Liver (tissue), 8 donors: ENCODE measurements at regions not wholly inside any gene's neighbourhood (a gene's known extent, or its start where the extent isn't known, plus 50 kb on each side); places are given as distances from the start of the nearest gene placed in this dataset.
"Not testable (repeated sequence)": the region's sequence is repeated elsewhere in the genome, so short reads cannot be mapped to it uniquely, and the experiment has no call there.

Experiments
- DNase-seq: peaks from one replicate; pipeline ENCODE4 v3.0.0-alpha.2; 2017; ENCODE audit warnings: low spot score
- H3K27ac ChIP-seq, 2 donors: one replicate each; pipeline ENCODE4 v1.7.0; 2013; ENCODE audit warnings: inconsistent platforms in 2 of 2, low read length in 2 of 2, control low read depth in 1 of 2, low read depth in 1 of 2, mild to moderate bottlenecking in 1 of 2
- H3K27me3 ChIP-seq, 4 donors: one replicate each; pipeline versions ENCODE4 v1.6.1 to v1.7.0; 2013; ENCODE audit warnings: low read length in 3 of 4, inconsistent platforms in 1 of 4, mild to moderate bottlenecking in 1 of 4, moderate library complexity in 1 of 4; ENCODE audit not compliant: control insufficient read depth in 4 of 4, insufficient read depth in 4 of 4
- H3K36me3 ChIP-seq, 4 donors: one replicate each; pipeline versions ENCODE4 v1.6.1 to v1.7.0; 2013; ENCODE audit warnings: low read length in 3 of 4, mild to moderate bottlenecking in 3 of 4, low read depth in 1 of 4, moderate library complexity in 1 of 4; ENCODE audit not compliant: control insufficient read depth in 4 of 4, insufficient read depth in 3 of 4
- H3K4me1 ChIP-seq, 4 donors: one replicate each; pipeline versions ENCODE4 v1.6.1 to v1.7.0; 2013; ENCODE audit warnings: low read length in 3 of 4, mild to moderate bottlenecking in 3 of 4, moderate library complexity in 1 of 4; ENCODE audit not compliant: control insufficient read depth in 4 of 4, insufficient read depth in 4 of 4
- H3K4me3 ChIP-seq, 3 donors: one replicate each; pipeline versions ENCODE4 v1.6.1 to v1.7.0; 2013; ENCODE audit warnings: low read length in 3 of 3, control low read depth in 1 of 3, low read depth in 1 of 3, mild to moderate bottlenecking in 1 of 3
- H3K9ac ChIP-seq, 2 donors: one replicate each; pipeline ENCODE4 v1.7.0; 2013; ENCODE audit warnings: low read length in 2 of 2, mild to moderate bottlenecking in 2 of 2, moderate library complexity in 2 of 2, control low read depth in 1 of 2, low read depth in 1 of 2
- H3K9me3 ChIP-seq, 4 donors: one replicate each; pipeline versions ENCODE4 v1.6.1 to v1.7.0; 2013; ENCODE audit warnings: low read length in 3 of 4; ENCODE audit not compliant: control insufficient read depth in 4 of 4
- CTCF ChIP-seq: fragments of 150-350 bp; IDR thresholded peaks from 2 replicates; pipeline ENCODE4 v1.5.1; 2017; ENCODE audit warnings: improper control_type of control experiment, low read depth, low read length; ENCODE audit not compliant: missing input control
- EGR1 ChIP-seq, 2 donors: IDR thresholded peaks; 2 replicates each; pipeline ENCODE4 v1.6.1; 2016 to 2018; ENCODE audit warnings: antibody characterized with exemption in 2 of 2, low read depth in 2 of 2
- FOXA1 ChIP-seq: IDR thresholded peaks from 2 replicates; pipeline ENCODE4 v1.6.1; 2016; ENCODE audit warnings: antibody characterized with exemption
- FOXA2 ChIP-seq: IDR thresholded peaks from 2 replicates; pipeline ENCODE4 v1.6.1; 2016; ENCODE audit warnings: antibody characterized with exemption
- GABPA ChIP-seq, 2 donors: IDR thresholded peaks in 1 of 2; conservative IDR thresholded peaks in 1 of 2; 2 replicates each; pipeline ENCODE4 v1.6.1; 2016; ENCODE audit warnings: antibody characterized with exemption in 2 of 2, mild to moderate bottlenecking in 1 of 2, moderate library complexity in 1 of 2
- HNF4A ChIP-seq, 2 donors: conservative IDR thresholded peaks; 2 replicates each; pipeline ENCODE4 v1.6.1; 2016; ENCODE audit warnings: antibody characterized with exemption in 2 of 2, mild to moderate bottlenecking in 2 of 2
- HNF4G ChIP-seq: IDR thresholded peaks from 2 replicates; pipeline ENCODE4 v1.6.1; 2016; ENCODE audit warnings: antibody characterized with exemption
- JUND ChIP-seq, 2 donors: IDR thresholded peaks; 2 replicates each; pipeline ENCODE4 v1.6.1; 2016; ENCODE audit warnings: antibody characterized with exemption in 2 of 2
- NR2F2 ChIP-seq: IDR thresholded peaks from 2 replicates; pipeline ENCODE4 v1.6.1; 2016; ENCODE audit warnings: antibody characterized with exemption
- RAD21 ChIP-seq, 2 donors: IDR thresholded peaks; 2 replicates each; pipeline ENCODE4 v1.6.1; 2016; ENCODE audit warnings: antibody characterized with exemption in 2 of 2, mild to moderate bottlenecking in 2 of 2
- SP1 ChIP-seq: IDR thresholded peaks from 2 replicates; pipeline ENCODE4 v1.6.1; 2018; ENCODE audit warnings: antibody characterized with exemption, mild to moderate bottlenecking
- YY1 ChIP-seq: IDR thresholded peaks from 2 replicates; pipeline ENCODE4 v1.6.1; 2016; ENCODE audit warnings: antibody characterized with exemption, mild to moderate bottlenecking
- ZBTB33 ChIP-seq: IDR thresholded peaks from 2 replicates; pipeline ENCODE4 v1.6.1; 2016; ENCODE audit warnings: antibody characterized with exemption
- WGBS: extraction: QIAGEN DNeasy Blood & Tissue Kit; methylation state at CpG from one replicate; pipeline ENCODE4 v1.1.7; 2013; 5-methylcytosine and 5-hydroxymethylcytosine counted together
- TF ChIP-seq, protein P1 (sequence below): IDR thresholded peaks from 2 replicates; pipeline ENCODE4 v1.6.1; 2016; ENCODE audit warnings: antibody characterized with exemption
- TF ChIP-seq, protein P2 (sequence below): IDR thresholded peaks from 2 replicates; pipeline ENCODE4 v1.6.1; 2016; ENCODE audit warnings: antibody characterized with exemption
- TF ChIP-seq, protein P3 (sequence below): IDR thresholded peaks from 2 replicates; pipeline ENCODE4 v1.6.1; 2016; ENCODE audit warnings: antibody characterized with exemption, mild to moderate bottlenecking
- donor health status: healthy.
- donor health status: healthy.
- donor health status: healthy.
- donor health status: healthy.
- donor health status: healthy.

GRCh38 chr2:193428336-193428818 lies 1233.6 kb upstream of the TMEFF2 start (continued):
- TF ChIP-seq GABPA (IDR thresholded peaks at IDR 0.05 in 1 of 2, conservative IDR thresholded peaks at IDR 0.05 in 1 of 2) (peak in 1 of 2 donors; percentile 46), FOXA1 (peak; percentile 84), HNF4A (conservative IDR thresholded peaks at IDR 0.05) (peak; percentile 95 to 98)

- H3K27ac ChIP-seq, H3K4me1 ChIP-seq, H3K9me3 ChIP-seq, H3K4me3 ChIP-seq, DNase-seq, H3K36me3 ChIP-seq, H3K9ac ChIP-seq, H3K27me3 ChIP-seq: not testable (repeated sequence)
- WGBS, result 97% methylated on average over 5 of the region's 5 CpGs
These were observed 1217.6 kb upstream of the TMEFF2 start for GRCh38 chr2:193412368-193412767.

- Histone ChIP-seq H3K4me1 (no peaks in the 10 kb centered on the region), H3K36me3 (no peaks in the 10 kb centered on the region), H3K9ac (no peak overlapping the region), H3K27me3 (no peaks in the 10 kb centered on the region), H3K27ac (no peak overlapping the region), H3K4me3 (no peak overlapping the region), H3K9me3 (peaks cover 0 to 1% (median 0%) of the 10 kb centered on the region in 4 donors)
- WGBS, result 100% methylated on average over 1 of the region's 1 CpG
- TF ChIP-seq, protein P1, sequence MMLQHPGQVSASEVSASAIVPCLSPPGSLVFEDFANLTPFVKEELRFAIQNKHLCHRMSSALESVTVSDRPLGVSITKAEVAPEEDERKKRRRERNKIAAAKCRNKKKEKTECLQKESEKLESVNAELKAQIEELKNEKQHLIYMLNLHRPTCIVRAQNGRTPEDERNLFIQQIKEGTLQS, result no peak
- TF ChIP-seq YY1 (no peak), FOXA2 (no peak), RAD21 (IDR thresholded peaks at IDR 0.05) (no peak), ZBTB33 (no peak), GABPA (IDR thresholded peaks at IDR 0.05 in 1 of 2, conservative IDR thresholded peaks at IDR 0.05 in 1 of 2) (no peak), JUND (IDR thresholded peaks at IDR 0.05) (no peak), SP1 (no peak), HNF4A (conservative IDR thresholded peaks at IDR 0.05) (no peak)
- TF ChIP-seq, protein P2, sequence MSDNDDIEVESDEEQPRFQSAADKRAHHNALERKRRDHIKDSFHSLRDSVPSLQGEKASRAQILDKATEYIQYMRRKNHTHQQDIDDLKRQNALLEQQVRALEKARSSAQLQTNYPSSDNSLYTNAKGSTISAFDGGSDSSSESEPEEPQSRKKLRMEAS, result no peak
- no peak for DNase-seq
These were observed 1215.2 kb upstream of the TMEFF2 start for GRCh38 chr2:193409951-193410350.

- Histone ChIP-seq H3K4me3 (no peak overlapping the region), H3K27ac (no peak overlapping the region), H3K4me1 (no peaks in the 10 kb centered on the region), H3K27me3 (no peaks in the 10 kb centered on the region), H3K9ac (no peak overlapping the region), H3K9me3 (no peaks in the 10 kb centered on the region), H3K36me3 (no peaks in the 10 kb centered on the region)
- no peak for DNase-seq
- TF ChIP-seq JUND (IDR thresholded peaks at IDR 0.05) (no peak), CTCF (no peak), EGR1 (IDR thresholded peaks at IDR 0.05; ENCODE audit: low read depth in 2 of 2) (no peak), NR2F2 (no peak), HNF4G (no peak)
- TF ChIP-seq, protein P1, result no peak
- TF ChIP-seq, protein P3, sequence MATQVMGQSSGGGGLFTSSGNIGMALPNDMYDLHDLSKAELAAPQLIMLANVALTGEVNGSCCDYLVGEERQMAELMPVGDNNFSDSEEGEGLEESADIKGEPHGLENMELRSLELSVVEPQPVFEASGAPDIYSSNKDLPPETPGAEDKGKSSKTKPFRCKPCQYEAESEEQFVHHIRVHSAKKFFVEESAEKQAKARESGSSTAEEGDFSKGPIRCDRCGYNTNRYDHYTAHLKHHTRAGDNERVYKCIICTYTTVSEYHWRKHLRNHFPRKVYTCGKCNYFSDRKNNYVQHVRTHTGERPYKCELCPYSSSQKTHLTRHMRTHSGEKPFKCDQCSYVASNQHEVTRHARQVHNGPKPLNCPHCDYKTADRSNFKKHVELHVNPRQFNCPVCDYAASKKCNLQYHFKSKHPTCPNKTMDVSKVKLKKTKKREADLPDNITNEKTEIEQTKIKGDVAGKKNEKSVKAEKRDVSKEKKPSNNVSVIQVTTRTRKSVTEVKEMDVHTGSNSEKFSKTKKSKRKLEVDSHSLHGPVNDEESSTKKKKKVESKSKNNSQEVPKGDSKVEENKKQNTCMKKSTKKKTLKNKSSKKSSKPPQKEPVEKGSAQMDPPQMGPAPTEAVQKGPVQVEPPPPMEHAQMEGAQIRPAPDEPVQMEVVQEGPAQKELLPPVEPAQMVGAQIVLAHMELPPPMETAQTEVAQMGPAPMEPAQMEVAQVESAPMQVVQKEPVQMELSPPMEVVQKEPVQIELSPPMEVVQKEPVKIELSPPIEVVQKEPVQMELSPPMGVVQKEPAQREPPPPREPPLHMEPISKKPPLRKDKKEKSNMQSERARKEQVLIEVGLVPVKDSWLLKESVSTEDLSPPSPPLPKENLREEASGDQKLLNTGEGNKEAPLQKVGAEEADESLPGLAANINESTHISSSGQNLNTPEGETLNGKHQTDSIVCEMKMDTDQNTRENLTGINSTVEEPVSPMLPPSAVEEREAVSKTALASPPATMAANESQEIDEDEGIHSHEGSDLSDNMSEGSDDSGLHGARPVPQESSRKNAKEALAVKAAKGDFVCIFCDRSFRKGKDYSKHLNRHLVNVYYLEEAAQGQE, result no peak
- WGBS, result 83% methylated on average over 2 of the region's 2 CpGs
These were observed 1187.8 kb upstream of the TMEFF2 start for GRCh38 chr2:193382583-193382982.
